HCT116 (cell line): ENCODE measurements at regions not wholly inside any gene's neighbourhood (a gene's known extent, or its start where the extent isn't known, plus 50 kb on each side); places are given as distances from the start of the nearest gene placed in this dataset.

Source experiments
- ELF1 ChIP-seq: IDR thresholded peaks from 2 replicates; pipeline ENCODE4 v1.6.1; 2012; ENCODE audit warnings: low read depth, borderline replicate concordance
- EZH2phosphoT487 ChIP-seq: fragments of 200-600 bp; IDR thresholded peaks from 2 replicates; pipeline ENCODE4 v1.6.1; 2018; ENCODE audit warnings: antibody characterized with exemption, borderline replicate concordance
- POLR2A ChIP-seq: IDR thresholded peaks from 2 replicates; pipeline ENCODE4 v1.7.0; 2011; ENCODE audit warnings: borderline replicate concordance; ENCODE audit not compliant: insufficient read depth, insufficient read length; ENCODE audit errors: extremely low read depth
- POLR2AphosphoS5 ChIP-seq: IDR thresholded peaks from 2 replicates; pipeline ENCODE4 v1.6.1; 2011; ENCODE audit warnings: mild to moderate bottlenecking, low read depth, low read length, moderate library complexity
- RAD21 ChIP-seq: IDR thresholded peaks from 2 replicates; pipeline ENCODE4 v1.6.1; 2012; ENCODE audit warnings: low read depth, mild to moderate bottlenecking
- SIN3A ChIP-seq: IDR thresholded peaks from 2 replicates; pipeline ENCODE4 v1.6.1; 2012; ENCODE audit warnings: low read depth
- SRF ChIP-seq: IDR thresholded peaks from 2 replicates; pipeline ENCODE4 v1.6.1; 2012; ENCODE audit warnings: low read depth
- ZNF274 ChIP-seq: fragments of 200-500 bp; sonication (Bioruptor generic); IDR thresholded peaks from 2 replicates; pipeline ENCODE4 v1.6.1; 2014; ENCODE audit warnings: mild to moderate bottlenecking, low read depth, low read length, inconsistent platforms
- TF ChIP-seq, protein P1 (sequence below), 3 experiments: fragments of 200-600 bp in 1 of 3; sonication (generic) in 1 of 3; IDR thresholded peaks in 2 of 3; conservative IDR thresholded peaks in 1 of 3; 2 replicates each; pipeline ENCODE4 v1.5.1; 2012 to 2017; ENCODE audit warnings: low read depth in 2 of 3, low read length in 2 of 3, antibody characterized with exemption in 1 of 3, borderline replicate concordance in 1 of 3, control low read depth in 1 of 3, mild to moderate bottlenecking in 1 of 3, mixed read lengths in 1 of 3, mixed run types in 1 of 3, moderate library complexity in 1 of 3; ENCODE audit not compliant: insufficient read depth in 1 of 3

DNA sequence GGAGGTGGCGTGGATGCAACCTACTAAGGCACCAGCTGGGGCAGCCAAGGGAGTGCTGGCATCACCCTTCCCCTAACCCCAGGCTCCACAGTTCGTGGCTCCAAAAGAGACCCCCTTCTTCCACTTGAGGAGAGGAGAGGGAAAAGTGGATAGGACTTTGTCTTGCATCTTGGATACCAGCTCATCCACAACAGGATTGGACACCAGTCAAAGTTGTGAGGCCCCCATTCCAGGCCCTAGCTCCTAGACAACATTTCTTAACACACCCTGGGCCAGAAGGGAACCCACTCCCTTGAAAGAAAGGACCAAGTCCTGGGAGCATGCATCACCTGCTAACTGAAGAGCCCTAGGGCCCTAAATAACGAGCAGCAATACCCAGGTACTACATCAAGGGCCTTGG lies 372.6 kb upstream of the PLXNA2 start:
- TF ChIP-seq, protein P1, sequence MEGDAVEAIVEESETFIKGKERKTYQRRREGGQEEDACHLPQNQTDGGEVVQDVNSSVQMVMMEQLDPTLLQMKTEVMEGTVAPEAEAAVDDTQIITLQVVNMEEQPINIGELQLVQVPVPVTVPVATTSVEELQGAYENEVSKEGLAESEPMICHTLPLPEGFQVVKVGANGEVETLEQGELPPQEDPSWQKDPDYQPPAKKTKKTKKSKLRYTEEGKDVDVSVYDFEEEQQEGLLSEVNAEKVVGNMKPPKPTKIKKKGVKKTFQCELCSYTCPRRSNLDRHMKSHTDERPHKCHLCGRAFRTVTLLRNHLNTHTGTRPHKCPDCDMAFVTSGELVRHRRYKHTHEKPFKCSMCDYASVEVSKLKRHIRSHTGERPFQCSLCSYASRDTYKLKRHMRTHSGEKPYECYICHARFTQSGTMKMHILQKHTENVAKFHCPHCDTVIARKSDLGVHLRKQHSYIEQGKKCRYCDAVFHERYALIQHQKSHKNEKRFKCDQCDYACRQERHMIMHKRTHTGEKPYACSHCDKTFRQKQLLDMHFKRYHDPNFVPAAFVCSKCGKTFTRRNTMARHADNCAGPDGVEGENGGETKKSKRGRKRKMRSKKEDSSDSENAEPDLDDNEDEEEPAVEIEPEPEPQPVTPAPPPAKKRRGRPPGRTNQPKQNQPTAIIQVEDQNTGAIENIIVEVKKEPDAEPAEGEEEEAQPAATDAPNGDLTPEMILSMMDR (IDR thresholded peaks at IDR 0.05 in 2 of 3, conservative IDR thresholded peaks at IDR 0.05 in 1 of 3; ENCODE audit: borderline replicate concordance in 1 of 3, insufficient read depth in 1 of 3, low read depth in 2 of 3, low read length in 2 of 3): no peak
- TF ChIP-seq POLR2AphosphoS5 (no peak), EZH2phosphoT487 (no peak), POLR2A (no peak), SRF (no peak), RAD21 (no peak), SIN3A (no peak), ELF1 (no peak), ZNF274 (no peak)
